ENCODE measurements at regions not wholly inside any gene's neighbourhood (a gene's known extent, or its start where the extent isn't known, plus 50 kb on each side); places are given as distances from the start of the nearest gene placed in this dataset.

DNA sequence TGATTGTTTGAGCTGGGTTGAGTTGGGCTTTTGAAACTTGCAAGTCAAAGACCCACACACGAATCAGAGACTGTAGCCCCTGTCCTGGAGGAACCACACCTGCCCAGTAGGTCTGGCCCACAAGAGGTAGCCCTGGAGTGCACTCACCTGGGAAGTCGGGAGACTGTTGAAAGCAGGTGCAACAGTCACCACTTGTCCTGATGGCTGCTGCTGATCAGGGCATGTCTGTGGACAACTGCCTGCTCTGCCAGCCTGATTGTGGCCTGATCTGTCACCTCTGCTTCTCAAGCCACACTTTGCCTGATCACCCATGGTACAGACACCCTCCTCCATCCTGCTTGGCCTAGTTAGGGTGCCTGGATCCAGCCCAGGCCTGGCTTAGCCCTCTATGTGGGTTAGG is 105.0 kb upstream of the HAAO start:
- Histone ChIP-seq H3K27ac (ENCODE audit: low read length) (no peak overlapping the region), H3K9me3 (ENCODE audit: control insufficient read depth, insufficient read depth, low read depth, low read length) (no peaks in the 10 kb centered on the region), H3K27me3 (ENCODE audit: control insufficient read depth, insufficient read depth, low read length) (0 out of 2 replicates have a peak, but pooled peaks cover 2% of the 10 kb centered on the region), H3K36me3 (ENCODE audit: control insufficient read depth, insufficient read depth, low read length) (no peaks in the 10 kb centered on the region), H3K4me1 (ENCODE audit: control insufficient read depth, insufficient read depth, low read length) (no peaks in the 10 kb centered on the region), H3K4me3 (ENCODE audit: low read depth in 2 of 2, low read length in 2 of 2) (no peak overlapping the region)
- DNase-seq (ENCODE audit: low read depth, low spot score): no peak
- ChIA-PET CTCF (no interaction called here), POLR2A (no interaction called here)
- no peak for ATAC-seq
- intact Hi-C loops (cut with micrococcal nuclease; ENCODE audit: unreplicated experiment): no loop called here
- TF ChIP-seq, protein P1, sequence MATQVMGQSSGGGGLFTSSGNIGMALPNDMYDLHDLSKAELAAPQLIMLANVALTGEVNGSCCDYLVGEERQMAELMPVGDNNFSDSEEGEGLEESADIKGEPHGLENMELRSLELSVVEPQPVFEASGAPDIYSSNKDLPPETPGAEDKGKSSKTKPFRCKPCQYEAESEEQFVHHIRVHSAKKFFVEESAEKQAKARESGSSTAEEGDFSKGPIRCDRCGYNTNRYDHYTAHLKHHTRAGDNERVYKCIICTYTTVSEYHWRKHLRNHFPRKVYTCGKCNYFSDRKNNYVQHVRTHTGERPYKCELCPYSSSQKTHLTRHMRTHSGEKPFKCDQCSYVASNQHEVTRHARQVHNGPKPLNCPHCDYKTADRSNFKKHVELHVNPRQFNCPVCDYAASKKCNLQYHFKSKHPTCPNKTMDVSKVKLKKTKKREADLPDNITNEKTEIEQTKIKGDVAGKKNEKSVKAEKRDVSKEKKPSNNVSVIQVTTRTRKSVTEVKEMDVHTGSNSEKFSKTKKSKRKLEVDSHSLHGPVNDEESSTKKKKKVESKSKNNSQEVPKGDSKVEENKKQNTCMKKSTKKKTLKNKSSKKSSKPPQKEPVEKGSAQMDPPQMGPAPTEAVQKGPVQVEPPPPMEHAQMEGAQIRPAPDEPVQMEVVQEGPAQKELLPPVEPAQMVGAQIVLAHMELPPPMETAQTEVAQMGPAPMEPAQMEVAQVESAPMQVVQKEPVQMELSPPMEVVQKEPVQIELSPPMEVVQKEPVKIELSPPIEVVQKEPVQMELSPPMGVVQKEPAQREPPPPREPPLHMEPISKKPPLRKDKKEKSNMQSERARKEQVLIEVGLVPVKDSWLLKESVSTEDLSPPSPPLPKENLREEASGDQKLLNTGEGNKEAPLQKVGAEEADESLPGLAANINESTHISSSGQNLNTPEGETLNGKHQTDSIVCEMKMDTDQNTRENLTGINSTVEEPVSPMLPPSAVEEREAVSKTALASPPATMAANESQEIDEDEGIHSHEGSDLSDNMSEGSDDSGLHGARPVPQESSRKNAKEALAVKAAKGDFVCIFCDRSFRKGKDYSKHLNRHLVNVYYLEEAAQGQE (IDR thresholded peaks at IDR 0.05; ENCODE audit: insufficient read depth in 1 of 2, low read depth in 2 of 2, low read length in 1 of 2): no peak
- no peak for TF ChIP-seq POLR2AphosphoS5 (IDR thresholded peaks at IDR 0.05; ENCODE audit: low read depth, low read length)
- TF ChIP-seq TCF7L2 (IDR thresholded peaks at IDR 0.05; ENCODE audit: low read depth, low read length): no peak
- no peak for TF ChIP-seq SIN3A (IDR thresholded peaks at IDR 0.05; ENCODE audit: borderline replicate concordance, insufficient read depth, low read depth, low read length)
- TF ChIP-seq, protein P2, sequence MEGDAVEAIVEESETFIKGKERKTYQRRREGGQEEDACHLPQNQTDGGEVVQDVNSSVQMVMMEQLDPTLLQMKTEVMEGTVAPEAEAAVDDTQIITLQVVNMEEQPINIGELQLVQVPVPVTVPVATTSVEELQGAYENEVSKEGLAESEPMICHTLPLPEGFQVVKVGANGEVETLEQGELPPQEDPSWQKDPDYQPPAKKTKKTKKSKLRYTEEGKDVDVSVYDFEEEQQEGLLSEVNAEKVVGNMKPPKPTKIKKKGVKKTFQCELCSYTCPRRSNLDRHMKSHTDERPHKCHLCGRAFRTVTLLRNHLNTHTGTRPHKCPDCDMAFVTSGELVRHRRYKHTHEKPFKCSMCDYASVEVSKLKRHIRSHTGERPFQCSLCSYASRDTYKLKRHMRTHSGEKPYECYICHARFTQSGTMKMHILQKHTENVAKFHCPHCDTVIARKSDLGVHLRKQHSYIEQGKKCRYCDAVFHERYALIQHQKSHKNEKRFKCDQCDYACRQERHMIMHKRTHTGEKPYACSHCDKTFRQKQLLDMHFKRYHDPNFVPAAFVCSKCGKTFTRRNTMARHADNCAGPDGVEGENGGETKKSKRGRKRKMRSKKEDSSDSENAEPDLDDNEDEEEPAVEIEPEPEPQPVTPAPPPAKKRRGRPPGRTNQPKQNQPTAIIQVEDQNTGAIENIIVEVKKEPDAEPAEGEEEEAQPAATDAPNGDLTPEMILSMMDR (IDR thresholded peaks at IDR 0.05): no peak
- in situ Hi-C loops (cut with HindIII; ENCODE audit: low pct_unique_long_range_greater_than_20kb, low sequenced_read_pairs): no loop called here
- BruUV-seq (replicated peaks): no TSS peak

DNA sequence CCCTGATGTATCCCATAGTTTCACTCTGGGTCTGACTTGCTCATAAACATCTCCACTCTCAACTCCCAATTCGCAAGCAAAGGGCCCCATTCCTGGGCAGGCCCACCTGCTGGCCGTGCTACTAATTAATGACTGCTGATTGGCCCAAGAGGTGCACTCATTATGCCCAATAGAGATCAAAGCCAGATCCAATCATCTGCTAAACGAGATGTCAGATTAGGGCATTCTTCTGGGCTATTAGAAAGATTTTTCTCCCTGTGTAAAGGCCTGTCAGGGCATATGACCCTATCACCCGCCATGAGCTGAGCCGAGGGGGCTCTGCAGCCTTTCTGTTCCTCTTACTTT is 103.4 kb upstream of the HAAO start:
- H3K36me3 ChIP-seq (ENCODE audit: control insufficient read depth, insufficient read depth, low read length): no peaks in the 10 kb centered on the region
- intact Hi-C loops (cut with micrococcal nuclease; ENCODE audit: unreplicated experiment): no loop called here
- H3K9me3 ChIP-seq (ENCODE audit: control insufficient read depth, insufficient read depth, low read depth, low read length): no peaks in the 10 kb centered on the region
- ChIA-PET CTCF (no interaction called here), POLR2A (no interaction called here)
- no peaks in the 10 kb centered on the region for H3K4me1 ChIP-seq (ENCODE audit: control insufficient read depth, insufficient read depth, low read length)
- in situ Hi-C loops (cut with HindIII; ENCODE audit: low pct_unique_long_range_greater_than_20kb, low sequenced_read_pairs): no loop called here
- ATAC-seq: no peak
- no peak for DNase-seq (ENCODE audit: low read depth, low spot score)
- no peak overlapping the region for H3K27ac ChIP-seq (ENCODE audit: low read length)
- no TSS peak for BruUV-seq (replicated peaks)
- 0 out of 2 replicates have a peak, but pooled peaks cover 2% of the 10 kb centered on the region for H3K27me3 ChIP-seq (ENCODE audit: control insufficient read depth, insufficient read depth, low read length)
- TF ChIP-seq, protein P2 (IDR thresholded peaks at IDR 0.05): no peak
- TF ChIP-seq, protein P1 (IDR thresholded peaks at IDR 0.05; ENCODE audit: insufficient read depth in 1 of 2, low read depth in 2 of 2, low read length in 1 of 2): no peak
- TF ChIP-seq TCF7L2 (IDR thresholded peaks at IDR 0.05; ENCODE audit: low read depth, low read length) (no peak), SIN3A (IDR thresholded peaks at IDR 0.05; ENCODE audit: borderline replicate concordance, insufficient read depth, low read depth, low read length) (no peak), POLR2AphosphoS5 (IDR thresholded peaks at IDR 0.05; ENCODE audit: low read depth, low read length) (no peak)
- no peak overlapping the region for H3K4me3 ChIP-seq (ENCODE audit: low read depth in 2 of 2, low read length in 2 of 2)

All from Panc1 (cell line).